ENCODE measurements at regions not wholly inside any gene's neighbourhood (a gene's known extent, or its start where the extent isn't known, plus 50 kb on each side); places are given as distances from the start of the nearest gene placed in this dataset.

DNA sequence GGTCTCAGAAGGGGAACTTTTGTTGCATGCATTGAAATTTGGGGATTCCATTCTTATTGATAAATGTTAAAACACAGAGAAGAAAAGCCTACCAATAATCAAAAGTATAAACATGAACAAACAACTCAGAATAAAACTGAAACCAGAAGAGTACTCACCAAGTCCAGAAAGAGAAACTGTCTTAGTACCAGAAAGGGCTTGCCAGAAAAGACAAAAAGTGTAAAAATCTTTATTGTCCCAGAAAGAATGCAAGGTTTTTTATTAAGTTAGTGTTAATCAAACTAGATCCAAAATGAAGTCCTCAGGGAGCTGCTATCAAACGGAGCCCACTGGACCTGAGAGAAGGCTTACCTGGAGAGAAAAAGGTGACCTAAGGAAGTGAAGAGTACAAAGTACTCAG is 897.5 kb downstream of the PCDH7 start:
- H3K27me3 Mint-ChIP-seq (ENCODE audit: low read depth) = no peaks in the 10 kb centered on the region
- H3K4me1 Mint-ChIP-seq = peaks cover 4% of the 10 kb centered on the region
- no peaks in the 10 kb centered on the region for H3K9me3 Mint-ChIP-seq
- H3K4me3 Mint-ChIP-seq = no peak overlapping the region
- no peaks in the 10 kb centered on the region for H3K36me3 Mint-ChIP-seq (ENCODE audit: low read depth)
- no peak overlapping the region for H3K27ac Mint-ChIP-seq
- no peak for TF ChIP-seq CTCF (IDR thresholded peaks at IDR 0.05; ENCODE audit: unreplicated experiment in 3 of 3)

DNA sequence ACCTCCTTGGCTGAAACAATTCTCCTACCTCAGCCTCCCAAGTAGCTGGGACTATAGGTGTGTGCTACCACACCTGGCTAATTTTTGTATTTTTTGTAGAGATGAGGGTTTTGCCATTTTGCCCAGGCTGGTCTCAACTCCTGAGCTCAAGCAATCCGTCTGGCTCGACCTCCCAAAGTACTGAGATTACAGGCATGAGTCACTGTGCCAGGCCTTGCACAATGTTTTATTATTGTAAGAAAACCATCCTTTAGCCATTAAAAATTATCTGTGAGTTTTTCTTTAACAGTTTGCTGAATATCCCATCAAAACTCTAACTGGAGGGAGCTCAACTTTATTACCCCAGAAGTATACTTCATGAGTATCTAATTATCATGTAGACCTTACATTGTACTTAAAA is 900.3 kb downstream of the PCDH7 start:
- no peaks in the 10 kb centered on the region for H3K9me3 Mint-ChIP-seq
- H3K27ac Mint-ChIP-seq = no peak overlapping the region
- no peak overlapping the region for H3K4me3 Mint-ChIP-seq
- no peaks in the 10 kb centered on the region for H3K36me3 Mint-ChIP-seq (ENCODE audit: low read depth)
- no peaks in the 10 kb centered on the region for H3K27me3 Mint-ChIP-seq (ENCODE audit: low read depth)
- TF ChIP-seq CTCF (IDR thresholded peaks at IDR 0.05; ENCODE audit: unreplicated experiment in 3 of 3) = no peak
- H3K4me1 Mint-ChIP-seq = peaks cover 4% of the 10 kb centered on the region

DNA sequence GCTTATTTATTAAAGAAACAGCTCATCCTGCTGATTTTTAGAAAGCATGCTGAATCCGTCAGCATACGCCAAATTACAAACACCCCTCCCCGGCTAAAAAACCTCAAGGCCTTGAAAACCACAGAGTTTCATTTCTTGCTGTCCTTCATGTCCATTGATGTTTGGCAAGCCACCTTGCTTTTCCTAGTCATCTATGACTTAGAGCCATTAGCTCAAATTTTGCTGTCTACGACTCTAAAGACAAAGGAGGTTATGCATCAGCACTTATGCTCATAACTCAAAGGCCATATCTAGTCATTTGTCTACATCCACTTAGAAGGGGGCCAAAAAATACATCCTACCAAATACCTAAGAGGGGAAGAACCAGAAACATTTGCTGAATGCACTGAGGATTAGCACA is 925.1 kb downstream of the PCDH7 start:
- no peaks in the 10 kb centered on the region for H3K36me3 Mint-ChIP-seq (ENCODE audit: low read depth)
- peak overlapping the region in 1 of 3 experiments; percentile 40 for H3K27ac Mint-ChIP-seq
- H3K4me3 Mint-ChIP-seq = no peak overlapping the region
- H3K4me1 Mint-ChIP-seq = no peaks in the 10 kb centered on the region
- H3K27me3 Mint-ChIP-seq (ENCODE audit: low read depth) = no peaks in the 10 kb centered on the region
- TF ChIP-seq CTCF (IDR thresholded peaks at IDR 0.05; ENCODE audit: unreplicated experiment in 3 of 3) = no peak
- H3K9me3 Mint-ChIP-seq = no peaks in the 10 kb centered on the region

DNA sequence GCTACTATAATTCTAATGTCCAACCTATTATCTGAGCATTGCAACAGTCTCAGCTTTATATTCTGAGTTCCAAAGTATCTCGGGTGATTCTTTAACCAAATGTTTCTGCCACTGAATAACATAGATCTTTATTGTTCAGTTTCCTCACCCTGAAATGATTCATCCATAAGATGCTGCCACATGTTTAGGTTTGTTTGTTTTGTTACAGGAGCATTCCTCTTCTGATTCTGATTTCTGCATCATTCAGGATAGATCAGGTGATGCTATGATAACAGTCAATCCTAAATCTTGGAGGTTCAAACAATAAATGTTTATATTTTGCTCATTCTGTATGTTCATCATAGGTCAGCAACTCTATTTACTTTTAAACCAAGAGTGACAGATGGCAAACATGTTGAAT is 927.6 kb downstream of the PCDH7 start:
- Mint-ChIP-seq H3K27me3 (ENCODE audit: low read depth) (no peaks in the 10 kb centered on the region), H3K4me3 (no peak overlapping the region), H3K27ac (no peak overlapping the region), H3K4me1 (no peaks in the 10 kb centered on the region), H3K36me3 (ENCODE audit: low read depth) (no peaks in the 10 kb centered on the region), H3K9me3 (no peaks in the 10 kb centered on the region)
- TF ChIP-seq CTCF (IDR thresholded peaks at IDR 0.05; ENCODE audit: unreplicated experiment in 3 of 3) = no peak

GRCh38 chr4:31649878-31650277 is 929.7 kb downstream of the PCDH7 start:
- no peaks in the 10 kb centered on the region for H3K9me3 Mint-ChIP-seq
- TF ChIP-seq CTCF (IDR thresholded peaks at IDR 0.05; ENCODE audit: unreplicated experiment in 3 of 3) = no peak
- H3K27ac Mint-ChIP-seq = no peak overlapping the region
- H3K4me1 Mint-ChIP-seq = no peaks in the 10 kb centered on the region
- no peaks in the 10 kb centered on the region for H3K36me3 Mint-ChIP-seq (ENCODE audit: low read depth)
- no peak overlapping the region for H3K4me3 Mint-ChIP-seq
- no peaks in the 10 kb centered on the region for H3K27me3 Mint-ChIP-seq (ENCODE audit: low read depth)

GRCh38 chr4:31651541-31651940 is 931.4 kb downstream of the PCDH7 start:
- Mint-ChIP-seq H3K4me3 (no peak overlapping the region), H3K27ac (no peak overlapping the region), H3K27me3 (ENCODE audit: low read depth) (no peaks in the 10 kb centered on the region), H3K9me3 (no peaks in the 10 kb centered on the region), H3K4me1 (no peaks in the 10 kb centered on the region), H3K36me3 (ENCODE audit: low read depth) (no peaks in the 10 kb centered on the region)
- no peak for TF ChIP-seq CTCF (IDR thresholded peaks at IDR 0.05; ENCODE audit: unreplicated experiment in 3 of 3)

Measured in nephron (organoid).